NCI-H2029 (cell line): ENCODE measurements at regions not wholly inside any gene's neighbourhood (a gene's known extent, or its start where the extent isn't known, plus 50 kb on each side); places are given as distances from the start of the nearest gene placed in this dataset.
"Not testable (repeated sequence)": the region's sequence is repeated elsewhere in the genome, so short reads cannot be mapped to it uniquely, and the experiment has no call there.

Experiments used
- DNase-seq: peaks from one replicate; lab custom pipeline; 2025; lab: John Stamatoyannopoulos, UW

DNA sequence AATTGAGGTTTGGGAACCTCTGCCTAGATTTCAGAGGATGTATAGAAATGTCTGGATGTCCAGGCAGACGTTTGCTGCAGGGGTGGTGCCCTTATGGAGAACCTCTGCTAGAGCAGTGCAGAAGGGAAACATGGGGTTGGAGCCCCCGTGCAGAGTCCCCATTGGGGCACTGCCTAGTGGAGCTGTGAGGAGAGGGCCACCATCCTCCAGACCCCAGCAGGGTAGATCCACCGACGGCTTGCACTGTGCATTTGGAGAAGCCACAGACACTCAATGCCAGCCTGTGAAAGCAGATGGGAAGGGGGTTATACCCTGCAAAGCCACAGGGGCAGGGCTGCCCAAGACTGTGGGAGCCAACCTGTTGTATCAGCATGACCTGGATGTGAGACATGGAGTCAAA, 354.6 kb downstream of the ZNF326 start:
- no peak for DNase-seq

DNA sequence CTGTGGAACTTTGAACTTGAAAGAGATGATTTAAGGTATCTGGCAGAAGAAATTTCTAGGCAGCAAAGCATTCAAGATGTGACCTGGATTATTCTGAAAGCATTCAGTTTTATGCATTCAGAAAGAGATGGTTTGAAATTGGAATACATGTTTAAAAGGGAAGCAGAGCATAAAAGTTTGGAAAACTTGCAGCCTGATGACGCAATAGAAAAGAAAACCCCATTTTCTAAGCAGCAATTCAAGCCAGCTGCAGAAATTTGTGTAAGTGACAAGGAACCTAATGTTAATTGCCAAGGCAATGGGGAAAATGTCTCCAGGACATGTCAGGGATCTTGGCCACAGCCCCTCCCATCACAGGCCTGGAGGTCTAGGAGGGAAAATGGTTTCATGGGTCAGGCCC, 354.0 kb downstream of the ZNF326 start:
- DNase-seq = no peak

DNA sequence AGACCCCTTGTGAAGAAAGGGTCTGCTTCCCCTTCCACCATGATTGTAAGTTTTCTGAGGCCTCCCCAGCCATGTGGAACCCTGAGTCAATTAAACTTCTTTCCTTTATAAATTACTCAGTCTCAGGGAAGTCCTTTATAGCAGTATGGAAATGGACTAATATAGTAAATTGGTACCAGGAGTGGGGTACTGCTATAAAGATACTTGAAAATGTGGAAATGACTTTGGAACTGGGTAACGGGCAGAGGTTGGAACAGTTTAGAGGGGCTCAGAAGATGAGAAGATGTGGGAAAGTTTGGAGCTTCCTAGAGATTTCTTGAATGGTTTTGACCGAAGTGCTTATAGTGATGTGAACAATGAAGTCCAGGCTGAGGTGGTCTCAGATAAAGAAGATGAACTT, 353.5 kb downstream of the ZNF326 start:
- not testable (repeated sequence) for DNase-seq

DNA sequence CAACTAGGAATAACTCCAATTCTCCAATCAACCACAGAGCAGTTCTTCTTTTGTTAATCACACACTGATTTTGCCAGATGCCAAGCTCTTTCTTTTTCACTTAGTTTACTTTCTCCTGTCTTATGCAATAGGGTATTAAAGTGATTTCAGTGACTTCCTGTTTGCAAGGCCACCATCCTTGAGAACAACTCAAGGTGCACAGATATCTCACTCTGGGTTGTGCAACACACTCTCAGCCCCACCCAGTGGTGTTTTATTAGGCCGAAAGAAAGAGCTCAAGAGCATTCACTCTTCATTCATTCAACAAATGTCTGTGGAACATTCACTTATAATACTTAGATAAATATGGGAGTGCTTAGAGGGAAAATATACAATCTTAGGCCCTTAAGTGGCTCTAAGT, 352.5 kb downstream of the ZNF326 start:
- DNase-seq = no peak

DNA sequence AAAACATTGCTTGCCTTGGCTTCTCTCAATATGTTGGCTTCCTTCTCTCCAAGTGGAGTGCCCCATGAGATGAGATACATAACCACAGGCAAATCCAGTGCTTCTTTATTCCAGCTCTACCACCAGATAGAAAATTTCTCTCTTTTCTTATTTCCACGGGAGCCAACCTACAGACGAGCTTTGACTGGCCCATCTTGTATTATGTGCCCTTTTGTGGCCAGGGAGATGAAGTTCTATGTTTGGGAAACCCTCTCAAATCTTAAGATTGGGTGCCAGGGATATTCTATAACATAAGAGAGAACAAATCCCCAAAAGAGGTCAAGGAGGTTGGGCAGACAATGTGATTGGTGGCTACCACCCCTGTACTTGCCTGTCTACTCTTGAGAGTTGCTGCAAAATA, 351.8 kb downstream of the ZNF326 start:
- no peak for DNase-seq

DNA sequence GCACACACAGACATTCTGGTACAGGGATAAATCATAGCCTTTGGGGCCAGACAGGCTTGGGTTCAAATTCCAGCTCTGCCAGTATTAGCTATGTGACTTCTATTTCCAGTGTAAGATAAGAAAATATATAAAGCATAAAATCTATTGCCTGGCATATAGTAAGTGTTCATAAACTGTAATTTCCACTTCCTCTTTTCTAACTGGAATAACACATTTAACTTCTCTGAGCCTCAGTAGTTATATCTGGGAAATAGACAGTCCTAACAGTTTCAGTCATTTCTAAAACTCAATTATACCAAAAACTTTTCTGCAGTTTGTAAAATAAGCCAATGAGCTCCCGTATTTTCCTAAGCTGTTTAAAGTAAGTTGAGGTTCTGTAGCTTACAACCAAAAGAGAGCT, 351.4 kb downstream of the ZNF326 start:
- no peak for DNase-seq

DNA sequence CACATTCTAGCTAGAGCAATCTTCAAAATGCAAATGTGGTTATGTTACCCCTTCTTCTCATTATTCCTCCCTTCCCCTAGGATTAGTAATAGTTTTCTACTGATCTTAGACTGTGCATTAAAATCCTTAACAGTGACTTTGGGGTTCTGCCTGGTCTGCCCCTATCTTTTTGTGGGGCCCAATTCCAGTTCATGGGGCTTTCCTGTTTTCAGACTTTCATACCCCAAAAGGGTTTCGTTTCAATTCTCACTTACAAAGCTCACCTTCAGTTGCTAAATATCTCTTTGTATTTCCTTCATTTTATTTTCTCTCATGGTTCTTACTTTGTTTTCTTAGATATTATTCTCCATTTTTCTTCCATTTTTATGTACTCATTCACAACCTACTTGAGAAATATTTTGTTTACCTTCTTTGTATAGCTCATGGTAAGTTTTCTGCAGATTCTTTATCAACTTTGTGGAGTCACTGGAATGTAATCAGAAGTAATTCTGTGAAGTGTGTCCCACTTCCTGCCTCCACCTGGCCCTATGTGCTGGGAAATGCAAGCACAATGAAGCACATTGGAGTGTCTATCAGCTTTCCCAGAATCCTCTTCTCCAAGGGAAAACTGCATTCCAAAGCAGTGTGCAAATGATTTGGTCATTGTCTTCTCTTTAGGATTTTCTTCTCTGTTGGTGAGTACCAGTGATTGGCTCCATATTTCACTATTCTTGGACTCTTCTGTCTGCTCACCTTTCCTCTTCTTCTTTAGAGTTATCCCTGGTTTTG, 350.2 kb downstream of the ZNF326 start:
- DNase-seq = no peak

DNA sequence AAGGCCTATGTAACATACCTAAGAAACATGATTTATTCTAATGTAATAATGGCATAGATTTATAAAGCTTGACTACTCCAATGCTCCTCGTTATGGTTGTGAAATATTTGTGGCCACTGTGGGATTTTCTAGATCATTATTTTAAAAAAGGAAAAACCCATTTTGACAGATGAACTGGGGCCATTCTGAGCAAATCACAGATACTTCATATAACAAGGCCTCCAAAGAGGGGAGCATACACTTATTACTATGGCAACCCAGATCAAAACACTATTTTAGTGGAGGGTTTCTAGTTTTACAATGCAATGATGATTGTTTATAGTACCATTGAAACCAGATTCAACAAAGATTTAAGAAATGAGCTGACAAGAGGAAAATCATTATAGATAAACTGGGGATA, 346.6 kb downstream of the ZNF326 start:
- no peak for DNase-seq

DNA sequence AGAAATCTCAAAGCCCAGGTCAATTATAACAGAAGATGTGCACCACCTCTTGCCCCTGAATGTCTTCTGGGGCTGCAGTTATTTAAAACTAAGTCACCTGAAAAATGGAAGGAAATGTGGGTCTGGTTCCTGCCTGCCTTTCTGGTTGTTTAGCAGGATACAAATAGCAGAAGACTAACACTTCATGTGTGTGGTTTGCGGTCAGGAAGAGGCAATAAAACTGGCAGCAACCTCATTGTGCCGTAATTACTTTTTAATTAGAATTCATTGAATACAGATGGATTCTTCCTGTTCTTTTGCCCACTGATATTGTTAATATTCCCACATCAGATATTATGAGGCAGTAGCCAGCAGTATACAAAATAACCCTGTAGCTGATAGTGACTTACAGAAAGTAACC, 345.7 kb downstream of the ZNF326 start:
- DNase-seq = peak; percentile 88

DNA sequence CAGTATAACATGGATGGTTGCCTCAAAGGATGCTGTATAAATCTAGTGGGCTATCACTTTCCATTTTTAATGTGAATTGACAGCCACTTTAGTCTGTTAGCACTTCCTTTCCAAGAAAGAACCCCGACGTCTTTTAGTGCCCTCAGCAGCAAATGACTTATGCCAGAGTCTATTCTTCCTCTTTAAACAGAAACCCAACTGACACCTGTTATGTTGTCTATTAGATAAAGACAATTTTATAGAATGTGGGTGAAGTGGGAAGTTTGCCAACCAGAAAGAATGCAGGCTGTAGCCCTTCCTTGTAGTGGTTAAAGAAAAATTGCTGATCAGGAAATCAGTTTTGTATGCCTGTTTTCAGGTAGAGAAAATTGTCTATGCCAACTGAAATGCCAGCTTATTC, 344.9 kb downstream of the ZNF326 start:
- DNase-seq = no peak

DNA sequence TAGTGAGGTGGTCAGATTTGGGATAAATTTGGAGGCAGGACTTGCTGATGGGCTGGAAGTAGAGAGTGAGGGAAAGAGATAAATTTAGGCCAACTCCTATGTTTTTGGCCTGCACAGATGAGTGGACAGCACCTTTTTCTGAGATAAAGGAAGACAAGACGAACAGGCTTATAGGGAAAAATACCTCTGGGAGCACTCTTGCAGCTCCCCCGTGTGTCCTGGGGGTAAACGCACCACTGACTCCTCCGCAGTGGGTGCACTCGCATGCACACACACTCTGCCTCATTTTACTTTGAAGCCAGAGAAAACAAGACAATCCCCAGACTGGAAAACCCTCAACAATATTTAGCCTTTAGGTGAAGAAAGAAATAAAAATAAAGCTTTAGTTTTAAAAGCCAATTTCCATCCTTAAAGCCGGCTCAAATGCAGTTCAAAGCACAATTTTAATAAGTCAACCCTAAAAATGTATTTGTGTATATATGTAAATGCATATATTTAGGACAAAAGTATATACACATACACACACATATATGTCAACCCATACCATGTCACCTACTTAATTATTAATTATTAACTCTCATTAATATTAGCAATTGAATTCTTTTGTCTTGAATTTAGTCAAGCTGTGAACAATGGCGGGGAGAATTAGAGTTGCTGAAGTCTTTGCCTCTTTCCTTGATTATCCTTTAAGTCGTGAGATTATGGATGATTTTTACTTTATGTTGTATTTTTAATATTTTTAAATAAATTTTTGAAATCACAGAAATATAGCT, 341.8 kb downstream of the ZNF326 start:
- no peak for DNase-seq

DNA sequence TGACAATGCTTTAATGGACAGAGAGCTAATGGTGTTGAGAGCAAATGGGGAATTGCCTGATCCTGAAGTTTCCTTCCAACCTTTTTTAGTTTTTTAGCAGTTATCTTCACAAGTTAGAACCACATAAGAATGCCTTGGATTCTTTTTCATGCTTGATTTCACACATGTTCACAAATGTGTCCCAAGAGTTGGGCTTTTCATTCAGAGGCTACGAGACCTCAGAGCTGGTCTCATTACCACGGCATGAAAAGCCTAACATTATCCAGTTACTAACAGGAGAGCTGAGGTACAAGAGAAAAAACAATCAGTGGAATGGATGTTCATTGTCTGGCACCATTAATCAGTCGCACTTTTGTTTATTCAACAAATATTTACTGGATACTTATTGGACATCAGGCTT, 340.6 kb downstream of the ZNF326 start:
- DNase-seq = no peak

DNA sequence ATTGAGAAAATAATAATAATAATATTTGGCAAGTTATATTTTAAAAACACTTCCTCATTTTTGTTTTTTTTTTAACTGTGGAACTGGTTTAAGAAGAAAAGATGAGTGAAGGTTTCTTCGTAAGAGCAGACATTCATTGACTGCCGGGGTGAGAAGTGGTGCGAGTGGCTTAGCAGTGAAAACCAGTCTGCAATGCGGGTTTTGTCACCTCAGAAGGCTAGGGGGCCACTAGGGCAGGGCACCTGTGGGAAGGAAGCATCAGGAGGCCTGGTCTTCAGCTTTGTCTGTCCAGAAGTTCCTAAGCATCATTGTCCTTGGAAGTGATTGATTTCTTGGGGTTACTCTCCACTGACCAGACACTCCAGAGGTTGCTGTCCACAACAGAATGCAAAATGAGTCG, 339.2 kb downstream of the ZNF326 start:
- no peak for DNase-seq

DNA sequence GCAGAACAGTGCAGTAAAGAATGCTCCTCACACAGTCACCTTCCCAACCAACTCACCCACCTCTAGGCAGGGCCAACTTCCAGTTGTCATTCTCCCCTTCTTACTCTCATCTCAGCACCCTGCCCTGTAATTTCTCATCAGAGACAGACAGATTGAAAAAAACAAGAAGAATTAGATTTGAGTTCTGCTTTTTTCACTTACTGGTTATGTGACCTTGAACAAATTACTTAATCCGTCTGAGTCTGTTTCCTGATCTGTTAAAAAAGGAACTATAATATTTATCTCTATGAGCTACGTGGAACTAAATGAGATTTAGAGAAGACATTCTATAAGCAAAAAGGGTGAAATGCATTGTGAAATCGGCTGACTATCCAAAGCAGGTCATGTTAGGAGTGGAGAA, 330.3 kb downstream of the ZNF326 start:
- DNase-seq = no peak

DNA sequence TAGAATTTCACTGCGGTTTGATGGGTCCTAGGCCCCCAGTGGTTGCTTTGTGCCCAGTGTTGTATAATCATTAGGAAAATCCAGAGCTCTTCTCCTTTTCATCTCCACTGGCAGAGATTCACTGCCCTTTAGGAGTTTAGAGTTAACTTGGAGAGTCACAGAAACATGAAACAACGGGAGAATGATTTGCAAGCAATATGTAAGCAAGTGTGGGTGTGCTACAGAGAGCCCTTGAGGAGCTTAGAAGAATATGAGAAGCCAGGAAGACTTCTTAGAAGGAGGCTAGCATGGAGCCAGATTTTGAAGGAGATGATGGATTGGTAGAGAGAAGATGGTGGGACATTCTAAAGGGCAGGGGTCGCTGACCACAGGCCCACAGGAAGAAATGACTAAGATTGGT, 327.3 kb downstream of the ZNF326 start:
- no peak for DNase-seq

DNA sequence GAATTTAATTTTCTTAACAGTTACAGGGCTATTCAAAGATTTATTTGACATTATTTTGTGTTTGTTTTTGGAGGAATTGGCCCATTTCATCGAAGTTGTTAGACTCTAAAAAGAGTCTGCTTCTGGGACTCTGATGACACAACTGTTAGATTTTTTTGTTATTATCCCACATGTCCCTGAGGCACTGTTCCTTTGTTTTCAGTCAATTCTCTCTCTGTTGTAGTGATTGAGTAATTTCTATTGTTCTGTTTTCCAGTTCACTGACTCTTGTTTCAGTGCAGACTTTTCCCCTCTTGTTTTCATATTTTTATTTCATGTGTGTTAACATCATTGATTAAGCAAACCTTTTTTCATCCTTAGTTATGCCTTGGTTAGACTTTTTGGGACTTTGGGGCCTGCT, 325.0 kb downstream of the ZNF326 start:
- DNase-seq = no peak

DNA sequence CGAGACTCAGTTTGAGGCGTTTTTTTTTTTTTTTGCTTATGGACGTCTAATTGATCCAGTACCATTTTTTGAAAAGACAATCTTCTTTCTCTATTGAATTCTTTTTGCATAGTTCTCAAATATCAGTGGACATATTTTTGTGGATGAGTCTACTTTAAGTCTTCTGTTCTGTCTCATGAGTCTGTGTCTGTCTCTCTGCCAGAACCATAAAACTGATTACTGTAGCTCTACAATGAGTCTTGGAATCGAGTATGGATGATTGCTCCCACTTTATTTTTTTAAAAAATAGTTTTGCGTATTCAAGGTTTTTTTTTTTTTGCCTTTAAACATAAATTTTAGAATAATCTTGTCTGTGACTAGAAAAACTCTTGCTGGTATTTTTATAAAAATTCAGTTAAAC, 323.5 kb downstream of the ZNF326 start:
- DNase-seq = no peak

DNA sequence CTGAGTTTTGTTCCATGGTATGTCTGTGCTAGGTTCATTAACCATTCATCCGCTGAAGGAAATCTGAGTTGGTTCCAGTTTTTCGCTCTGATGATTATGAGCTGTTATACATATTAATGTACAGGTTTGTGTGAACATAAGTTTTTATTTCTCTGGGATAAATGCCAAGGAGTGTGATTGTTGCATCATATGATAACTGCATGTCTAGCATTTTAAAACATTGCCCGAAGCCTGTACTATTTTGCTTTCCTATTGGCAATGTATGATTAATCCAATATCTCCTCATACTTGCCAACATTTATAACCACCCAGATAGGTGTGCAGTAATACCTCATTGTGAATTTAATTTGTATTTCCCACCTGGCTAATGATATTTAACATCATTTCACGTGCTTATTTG, 322.7 kb downstream of the ZNF326 start:
- no peak for DNase-seq

DNA sequence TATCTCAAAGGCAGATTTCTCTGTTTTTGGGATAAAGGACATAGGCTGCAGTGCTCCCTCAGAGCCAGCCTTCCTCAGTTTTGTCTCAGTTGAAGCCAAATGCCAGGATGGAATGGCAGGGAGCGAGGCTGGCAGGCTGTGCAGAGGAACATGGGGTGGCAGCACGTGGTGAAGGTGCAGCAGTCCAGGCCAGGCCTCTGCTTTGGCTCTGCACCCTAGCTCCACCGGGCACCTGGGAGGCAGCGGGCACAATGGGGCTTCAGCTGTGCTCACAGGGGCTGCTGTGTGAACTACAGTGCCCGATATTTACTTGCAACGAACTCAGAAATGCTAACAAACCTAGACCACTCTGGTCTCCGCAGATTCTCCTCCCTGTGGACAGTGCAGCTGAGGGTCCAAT, 319.6 kb downstream of the ZNF326 start:
- DNase-seq = no peak

DNA sequence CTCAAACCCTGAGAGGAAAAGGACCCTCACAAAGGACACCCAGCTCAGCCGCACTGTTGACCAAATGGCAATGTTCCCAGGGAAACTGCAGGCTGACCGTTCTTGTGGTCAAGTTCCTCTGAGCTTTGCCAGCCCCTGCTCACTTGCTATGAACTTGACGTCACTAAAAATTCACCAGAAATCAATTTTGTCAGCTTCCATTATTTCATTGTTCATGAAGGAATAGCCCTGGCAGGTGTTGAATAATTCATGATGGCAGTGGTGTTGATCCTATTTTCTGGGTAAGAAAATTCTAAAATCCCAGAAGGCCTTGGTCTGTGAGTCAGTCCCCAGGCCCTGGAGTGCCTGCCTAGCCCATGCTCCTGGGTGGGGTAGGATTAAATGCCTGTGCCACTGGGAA, 318.9 kb downstream of the ZNF326 start:
- no peak for DNase-seq

DNA sequence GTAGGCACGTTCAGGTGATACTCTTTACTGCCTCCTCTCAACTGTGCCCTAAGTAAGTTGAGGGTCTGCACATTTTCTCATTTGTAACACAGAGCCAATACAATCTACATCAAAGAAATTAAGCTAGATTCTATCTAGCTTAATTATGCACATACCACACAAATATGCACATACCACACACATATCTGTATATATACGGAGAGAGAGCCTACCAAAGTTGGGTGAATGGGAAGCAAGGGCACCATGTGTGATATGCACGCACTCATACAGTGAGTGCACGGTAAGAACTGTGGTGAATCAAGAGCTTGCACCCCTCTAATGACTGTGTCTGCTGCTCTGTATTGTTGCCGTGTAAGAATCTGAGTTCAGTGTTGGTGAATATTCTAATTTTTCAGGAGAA, 314.9 kb downstream of the ZNF326 start:
- DNase-seq = no peak

DNA sequence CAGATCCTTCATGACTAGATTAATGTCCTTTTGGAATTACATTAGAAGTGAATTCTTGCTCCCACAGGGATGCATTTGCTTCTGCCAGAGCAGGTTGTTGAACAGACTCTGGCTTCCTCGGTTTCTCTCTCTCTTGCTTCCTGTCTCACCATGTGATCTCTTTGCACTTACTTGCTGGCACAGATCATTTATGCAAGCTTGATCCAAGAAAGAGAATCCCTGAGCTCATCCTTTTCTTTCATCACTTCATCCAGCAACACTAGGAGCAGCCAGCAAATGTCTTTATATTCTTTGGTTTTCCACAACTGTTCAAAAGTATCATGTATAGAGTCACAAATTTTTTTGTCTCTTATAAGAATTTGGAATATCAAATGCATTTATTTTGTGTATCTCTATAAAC, 313.5 kb downstream of the ZNF326 start:
- no peak for DNase-seq

DNA sequence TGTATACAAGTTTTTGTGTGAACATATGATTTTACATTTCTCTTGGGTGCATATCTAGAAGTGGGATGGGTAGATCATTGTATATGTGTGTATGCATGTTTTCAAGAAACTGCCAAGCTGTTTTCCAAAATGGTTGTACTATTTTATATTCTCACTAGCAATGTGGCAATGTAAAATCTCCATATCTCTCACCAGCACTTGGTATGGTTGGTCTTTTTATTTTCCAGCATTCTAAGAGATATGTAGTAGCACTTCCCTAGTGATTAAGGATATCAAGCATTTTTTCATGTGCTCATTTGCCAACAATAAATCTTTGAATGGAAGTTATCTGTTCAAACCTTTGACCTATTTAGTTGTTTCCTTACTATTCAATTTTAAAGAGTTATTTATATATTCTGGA, 310.7 kb downstream of the ZNF326 start:
- DNase-seq = no peak

DNA sequence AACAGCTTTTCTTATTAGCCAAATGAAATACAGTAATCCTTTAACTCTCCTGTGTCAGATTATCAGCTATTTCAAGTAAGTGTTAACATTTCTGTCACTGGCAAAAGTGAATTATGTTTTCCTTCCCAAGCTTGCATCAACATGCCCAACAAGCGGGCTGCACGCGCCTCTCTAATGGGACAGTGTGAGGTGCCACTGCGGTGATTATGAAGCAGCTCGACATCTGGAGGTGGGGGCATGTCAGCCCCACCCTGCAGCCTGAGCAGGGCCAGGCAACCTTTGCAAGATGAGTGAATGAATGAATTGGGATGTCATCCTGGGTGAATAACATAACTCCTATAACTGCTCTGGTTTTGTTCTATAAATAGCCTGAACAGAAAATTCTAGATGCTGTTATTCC, 301.4 kb downstream of the ZNF326 start:
- DNase-seq = no peak
